ENCODE measurements at regions not wholly inside any gene's neighbourhood (a gene's known extent, or its start where the extent isn't known, plus 50 kb on each side); places are given as distances from the start of the nearest gene placed in this dataset.

- TF ChIP-seq POLR2A (IDR thresholded peaks at IDR 0.05) (no peak), CTCF (IDR thresholded peaks at IDR 0.05) (no peak), POLR2AphosphoS5 (IDR thresholded peaks at IDR 0.05) (no peak), EP300 (IDR thresholded peaks at IDR 0.05) (no peak)
- H3K36me3 ChIP-seq = no peaks in the 10 kb centered on the region
- H3K9me3 ChIP-seq = peaks cover 0 to 10% (median 5%) of the 10 kb centered on the region in 4 donors
- whole genome bisulfite sequencing, 5 donors = 68 to 87% (median 75%) methylated on average over 7 to 15 of the region's 15 CpGs
- no peak overlapping the region for H3K4me3 ChIP-seq
- intact Hi-C loops (cut with DNase I; ENCODE audit: low total_unique reads) = no loop called here
- DNase-seq = no peak
- H3K27me3 ChIP-seq = peaks cover 0 to 38% (median 19%) of the 10 kb centered on the region in 3 donors
- no peak overlapping the region for H3K27ac ChIP-seq
- H3K4me1 ChIP-seq = no peaks in the 10 kb centered on the region
These were observed 314.1 kb upstream of the TNRC6C start for GRCh38 chr17:77644181-77645071.

DNA sequence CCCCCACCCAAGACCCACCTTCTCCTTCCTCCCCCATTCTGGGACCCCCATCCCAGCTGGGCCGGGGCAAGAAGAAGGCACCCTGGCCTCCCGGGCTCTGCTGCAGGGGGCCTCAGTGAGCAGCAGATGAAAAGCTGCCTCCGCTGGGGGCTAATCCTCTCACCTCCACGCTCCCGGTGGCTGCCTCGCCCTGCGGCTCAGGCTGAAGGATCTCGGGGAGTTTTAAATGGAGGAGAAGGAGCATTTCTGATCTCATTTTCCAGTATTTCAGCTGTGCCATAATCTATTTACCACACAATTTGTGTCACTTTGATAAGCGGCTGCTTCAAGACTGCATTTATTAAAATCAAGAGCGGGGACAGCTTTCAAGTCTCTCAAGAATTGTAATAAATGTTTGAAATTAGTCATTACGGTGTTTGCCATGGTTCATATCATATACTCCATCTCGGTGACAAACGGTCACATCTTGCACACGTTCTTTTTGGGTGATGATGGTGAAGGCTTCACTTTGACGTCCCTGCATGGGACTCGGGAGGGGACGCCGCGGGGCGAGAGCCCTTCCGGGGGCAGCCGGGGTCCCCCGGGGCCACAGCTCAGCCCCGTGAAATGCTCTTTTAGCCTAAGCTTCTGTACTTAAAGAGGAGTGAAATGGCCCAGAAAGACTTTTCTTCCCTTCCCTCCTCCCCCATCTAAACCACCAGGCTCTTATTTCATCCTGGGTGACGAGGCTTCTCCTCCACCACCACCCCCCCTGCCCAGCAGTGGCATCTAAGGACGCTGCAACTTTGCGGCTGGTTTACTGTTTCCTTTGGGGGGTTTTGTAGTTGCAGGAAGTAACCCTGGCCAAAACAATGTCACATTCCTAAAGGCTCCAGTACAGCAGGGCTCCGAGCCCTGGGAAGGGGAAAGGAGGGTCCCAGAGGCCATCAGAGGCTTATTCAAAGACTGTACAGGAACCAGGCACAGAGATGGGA is 313.1 kb upstream of the TNRC6C start:
- H3K27ac ChIP-seq = no peak overlapping the region
- intact Hi-C loops (cut with DNase I; ENCODE audit: low total_unique reads) = no loop called here
- 34 to 42% (median 40%) methylated on average over 26 to 28 of the region's 28 CpGs for WGBS, 5 donors
- DNase-seq = peak in 1 of 2 donors; percentile 41
- H3K4me1 ChIP-seq = no peaks in the 10 kb centered on the region
- peaks cover 0 to 34% (median 14%) of the 10 kb centered on the region in 3 donors for H3K27me3 ChIP-seq
- H3K36me3 ChIP-seq = no peaks in the 10 kb centered on the region
- TF ChIP-seq EP300 (IDR thresholded peaks at IDR 0.05) (no peak), CTCF (IDR thresholded peaks at IDR 0.05) (no peak), POLR2A (IDR thresholded peaks at IDR 0.05) (no peak), POLR2AphosphoS5 (IDR thresholded peaks at IDR 0.05) (no peak)
- peak overlapping the region in 1 of 4 donors; percentile 9 for H3K4me3 ChIP-seq
- H3K9me3 ChIP-seq = peaks cover 0 to 19% (median 5%) of the 10 kb centered on the region in 4 donors

DNA sequence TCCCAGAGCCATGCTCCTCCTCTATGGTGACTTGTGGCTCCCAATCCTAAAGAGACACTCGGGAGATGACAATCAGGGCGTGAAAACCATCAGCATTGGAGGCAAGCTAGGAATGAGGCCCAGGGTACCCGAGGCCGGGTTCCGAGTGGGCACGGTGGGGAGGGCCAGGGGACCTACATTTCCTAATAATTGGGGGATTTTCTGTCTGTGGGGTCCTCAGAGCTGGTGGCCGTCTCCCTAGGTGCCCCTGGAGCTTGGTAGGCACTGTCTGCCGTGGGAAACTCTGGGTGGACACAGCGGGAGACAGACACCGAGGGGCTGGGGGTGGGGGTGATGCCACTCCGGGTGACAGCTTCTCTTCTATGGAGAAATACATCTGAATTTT is 312.5 kb upstream of the TNRC6C start:
- DNase-seq = no peak
- Histone ChIP-seq H3K27me3 (peaks cover 0 to 28% (median 13%) of the 10 kb centered on the region in 3 donors), H3K27ac (no peak overlapping the region), H3K4me1 (no peaks in the 10 kb centered on the region), H3K36me3 (no peaks in the 10 kb centered on the region), H3K9me3 (peaks cover 0 to 19% (median 5%) of the 10 kb centered on the region in 4 donors), H3K4me3 (no peak overlapping the region)
- intact Hi-C loops (cut with DNase I; ENCODE audit: low total_unique reads) = no loop called here
- WGBS, 5 donors = 65 to 81% (median 74%) methylated on average over 11 of the region's 11 CpGs
- TF ChIP-seq CTCF (IDR thresholded peaks at IDR 0.05) (no peak), EP300 (IDR thresholded peaks at IDR 0.05) (no peak), POLR2A (IDR thresholded peaks at IDR 0.05) (no peak), POLR2AphosphoS5 (IDR thresholded peaks at IDR 0.05) (no peak)

- 78 to 91% (median 84%) methylated on average over 11 of the region's 11 CpGs for WGBS, 5 donors
- Histone ChIP-seq H3K27me3 (peaks cover 0 to 25% (median 13%) of the 10 kb centered on the region in 3 donors), H3K27ac (no peak overlapping the region), H3K9me3 (peaks cover 0 to 19% (median 5%) of the 10 kb centered on the region in 4 donors), H3K4me1 (no peaks in the 10 kb centered on the region), H3K36me3 (no peaks in the 10 kb centered on the region), H3K4me3 (no peak overlapping the region)
- DNase-seq = no peak
- intact Hi-C loops (cut with DNase I; ENCODE audit: low total_unique reads) = no loop called here
- TF ChIP-seq POLR2AphosphoS5 (IDR thresholded peaks at IDR 0.05) (no peak), POLR2A (IDR thresholded peaks at IDR 0.05) (no peak), EP300 (IDR thresholded peaks at IDR 0.05) (no peak), CTCF (IDR thresholded peaks at IDR 0.05) (no peak)
These were observed 311.0 kb upstream of the TNRC6C start for GRCh38 chr17:77647531-77647930.

Data from stomach (tissue), 8 donors.